Mammary epithelial cell (primary cell): ENCODE measurements at regions not wholly inside any gene's neighbourhood (a gene's known extent, or its start where the extent isn't known, plus 50 kb on each side); places are given as distances from the start of the nearest gene placed in this dataset.

Experiments
- CTCF ChIP-seq, 2 donors: IDR thresholded peaks in 1 of 2; conservative IDR thresholded peaks in 1 of 2; 2 replicates each; pipeline ENCODE4 v1.5.1; 2011 to 2012; ENCODE audit warnings: inconsistent platforms in 2 of 2, low read length in 2 of 2, mild to moderate bottlenecking in 2 of 2, control low read depth in 1 of 2, low read depth in 1 of 2; ENCODE audit not compliant: insufficient read depth in 1 of 2; ENCODE audit errors: extremely low read depth in 1 of 2
- EZH2 ChIP-seq: IDR thresholded peaks from 2 replicates; pipeline ENCODE4 v1.6.1; 2012; ENCODE audit warnings: low read length, inconsistent platforms, borderline replicate concordance

GRCh38 chr13:89940383-89940782 is 1407.1 kb upstream of the MIR17HG start:
- TF ChIP-seq EZH2 = no peak
- TF ChIP-seq CTCF (conservative IDR thresholded peaks at IDR 0.05 in 1 of 2, IDR thresholded peaks at IDR 0.05 in 1 of 2; ENCODE audit: extremely low read depth in 1 of 2, insufficient read depth in 1 of 2, low read depth in 1 of 2, low read length in 2 of 2) = no peak
